ENCODE measurements at regions not wholly inside any gene's neighbourhood (a gene's known extent, or its start where the extent isn't known, plus 50 kb on each side); places are given as distances from the start of the nearest gene placed in this dataset.

DNA sequence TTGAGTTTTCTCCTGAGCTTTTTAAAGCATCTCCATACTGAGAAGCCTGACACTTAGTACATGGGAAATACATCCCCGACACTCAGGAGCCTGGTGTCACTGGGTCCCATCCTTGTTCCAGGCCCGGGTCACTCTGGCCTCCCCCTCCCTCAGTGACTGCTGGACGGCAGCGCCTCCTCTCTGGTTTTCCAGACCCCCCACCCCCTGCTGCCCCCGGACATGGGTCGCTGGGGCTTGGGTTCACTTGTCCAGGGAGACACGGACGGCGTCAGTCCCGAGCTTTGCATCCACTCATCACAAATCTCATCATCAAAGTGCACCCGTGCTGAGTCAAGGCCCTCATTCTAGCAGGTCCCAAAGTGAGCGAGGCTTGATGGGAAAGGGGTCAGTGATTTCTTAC lies 243.0 kb downstream of the IRX2 start:
- TF ChIP-seq, protein P1, sequence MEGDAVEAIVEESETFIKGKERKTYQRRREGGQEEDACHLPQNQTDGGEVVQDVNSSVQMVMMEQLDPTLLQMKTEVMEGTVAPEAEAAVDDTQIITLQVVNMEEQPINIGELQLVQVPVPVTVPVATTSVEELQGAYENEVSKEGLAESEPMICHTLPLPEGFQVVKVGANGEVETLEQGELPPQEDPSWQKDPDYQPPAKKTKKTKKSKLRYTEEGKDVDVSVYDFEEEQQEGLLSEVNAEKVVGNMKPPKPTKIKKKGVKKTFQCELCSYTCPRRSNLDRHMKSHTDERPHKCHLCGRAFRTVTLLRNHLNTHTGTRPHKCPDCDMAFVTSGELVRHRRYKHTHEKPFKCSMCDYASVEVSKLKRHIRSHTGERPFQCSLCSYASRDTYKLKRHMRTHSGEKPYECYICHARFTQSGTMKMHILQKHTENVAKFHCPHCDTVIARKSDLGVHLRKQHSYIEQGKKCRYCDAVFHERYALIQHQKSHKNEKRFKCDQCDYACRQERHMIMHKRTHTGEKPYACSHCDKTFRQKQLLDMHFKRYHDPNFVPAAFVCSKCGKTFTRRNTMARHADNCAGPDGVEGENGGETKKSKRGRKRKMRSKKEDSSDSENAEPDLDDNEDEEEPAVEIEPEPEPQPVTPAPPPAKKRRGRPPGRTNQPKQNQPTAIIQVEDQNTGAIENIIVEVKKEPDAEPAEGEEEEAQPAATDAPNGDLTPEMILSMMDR (conservative IDR thresholded peaks at IDR 0.05; ENCODE audit: low read length), result no peak
- TF ChIP-seq EZH2phosphoT487 (IDR thresholded peaks at IDR 0.05; ENCODE audit: borderline replicate concordance), result no peak

Measured in Loucy (cell line).